ENCODE measurements at regions not wholly inside any gene's neighbourhood (a gene's known extent, or its start where the extent isn't known, plus 50 kb on each side); places are given as distances from the start of the nearest gene placed in this dataset.

DNA sequence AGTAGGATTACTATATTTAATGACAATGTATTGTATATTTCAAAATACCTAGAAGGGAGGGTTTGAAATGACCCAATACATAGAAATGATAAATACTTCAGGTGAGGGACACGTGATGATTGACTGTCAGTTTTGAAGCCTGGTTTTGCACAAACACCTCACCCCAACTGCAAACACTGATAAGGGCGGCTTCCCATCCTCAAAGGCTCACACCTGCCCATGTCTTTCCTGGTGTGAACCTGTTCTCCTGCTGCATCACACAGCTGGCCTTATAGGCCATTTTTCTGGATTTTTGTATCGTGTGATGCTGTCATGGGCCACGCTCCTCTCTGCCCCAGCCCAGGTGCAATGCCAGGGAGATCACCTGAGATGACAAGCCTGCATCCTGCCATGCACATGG, 166.5 kb upstream of the NCK2 start:
- POLR2A ChIA-PET = no interaction called here
- no peak for DNase-seq

DNA sequence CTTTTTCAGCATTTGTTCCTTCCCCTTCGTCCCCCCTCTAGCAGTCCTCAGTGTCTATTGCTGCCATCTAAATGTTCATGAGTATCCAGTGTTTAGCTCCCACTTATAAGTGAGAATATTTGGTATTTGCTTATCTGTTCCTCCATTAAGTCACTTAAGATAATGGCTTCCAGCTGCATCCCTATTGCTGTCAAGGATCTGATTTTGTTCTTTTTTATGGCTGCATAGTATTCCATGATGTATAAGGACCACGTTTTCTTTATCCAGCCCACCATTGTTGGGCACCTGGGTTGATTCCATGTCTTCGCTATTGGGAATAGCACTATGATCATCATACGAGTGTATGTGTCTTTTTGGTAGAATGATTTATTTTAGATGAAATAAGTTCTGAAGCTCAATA, 166.9 kb upstream of the NCK2 start:
- ChIA-PET CTCF (interaction anchor here (1.0 to 1.8 kb wide), 5 partner anchors 210 to 519 kb away, joined by 3 to 17 read pairs (median 3); no protein-coding TSS in a partner anchor), POLR2A (no interaction called here)
- H3K27ac Mint-ChIP-seq = no peak overlapping the region
- ATAC-seq (ENCODE audit: low read depth) (no peak), DNase-seq (no peak)
- H3K27me3 Mint-ChIP-seq = peaks cover 13% of the 10 kb centered on the region
- H3K4me3 Mint-ChIP-seq = no peak overlapping the region
- H3K4me1 Mint-ChIP-seq = peaks cover 7% of the 10 kb centered on the region
- intact Hi-C loops (cut with micrococcal nuclease) = loop anchor here (5.0 kb wide), 1 partner anchor 310 kb away; no protein-coding TSS in a partner anchor
- TF ChIP-seq, protein P1, sequence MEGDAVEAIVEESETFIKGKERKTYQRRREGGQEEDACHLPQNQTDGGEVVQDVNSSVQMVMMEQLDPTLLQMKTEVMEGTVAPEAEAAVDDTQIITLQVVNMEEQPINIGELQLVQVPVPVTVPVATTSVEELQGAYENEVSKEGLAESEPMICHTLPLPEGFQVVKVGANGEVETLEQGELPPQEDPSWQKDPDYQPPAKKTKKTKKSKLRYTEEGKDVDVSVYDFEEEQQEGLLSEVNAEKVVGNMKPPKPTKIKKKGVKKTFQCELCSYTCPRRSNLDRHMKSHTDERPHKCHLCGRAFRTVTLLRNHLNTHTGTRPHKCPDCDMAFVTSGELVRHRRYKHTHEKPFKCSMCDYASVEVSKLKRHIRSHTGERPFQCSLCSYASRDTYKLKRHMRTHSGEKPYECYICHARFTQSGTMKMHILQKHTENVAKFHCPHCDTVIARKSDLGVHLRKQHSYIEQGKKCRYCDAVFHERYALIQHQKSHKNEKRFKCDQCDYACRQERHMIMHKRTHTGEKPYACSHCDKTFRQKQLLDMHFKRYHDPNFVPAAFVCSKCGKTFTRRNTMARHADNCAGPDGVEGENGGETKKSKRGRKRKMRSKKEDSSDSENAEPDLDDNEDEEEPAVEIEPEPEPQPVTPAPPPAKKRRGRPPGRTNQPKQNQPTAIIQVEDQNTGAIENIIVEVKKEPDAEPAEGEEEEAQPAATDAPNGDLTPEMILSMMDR (IDR thresholded peaks at IDR 0.05) = no peak
- H3K36me3 Mint-ChIP-seq (ENCODE audit: low read depth) = no peaks in the 10 kb centered on the region
- no peaks in the 10 kb centered on the region for H3K9me3 Mint-ChIP-seq

More for the DNA sequence above, 166.5 kb upstream of the NCK2 start:
- Mint-ChIP-seq H3K36me3 (ENCODE audit: low read depth) (no peaks in the 10 kb centered on the region), H3K4me1 (peaks cover 7% of the 10 kb centered on the region), H3K27ac (no peak overlapping the region), H3K9me3 (no peaks in the 10 kb centered on the region), H3K27me3 (peaks cover 13% of the 10 kb centered on the region), H3K4me3 (no peak overlapping the region)
- no peak for ATAC-seq (ENCODE audit: low read depth)
- TF ChIP-seq, protein P1 (IDR thresholded peaks at IDR 0.05) = no peak
- intact Hi-C loops (cut with micrococcal nuclease) = loop anchor here (5.0 kb wide), 1 partner anchor 309 kb away; no protein-coding TSS in a partner anchor
- CTCF ChIA-PET = interaction anchor here (1.0 to 1.8 kb wide), 4 partner anchors 210 to 519 kb away, joined by 3 to 17 read pairs (median 4); no protein-coding TSS in a partner anchor

DNA sequence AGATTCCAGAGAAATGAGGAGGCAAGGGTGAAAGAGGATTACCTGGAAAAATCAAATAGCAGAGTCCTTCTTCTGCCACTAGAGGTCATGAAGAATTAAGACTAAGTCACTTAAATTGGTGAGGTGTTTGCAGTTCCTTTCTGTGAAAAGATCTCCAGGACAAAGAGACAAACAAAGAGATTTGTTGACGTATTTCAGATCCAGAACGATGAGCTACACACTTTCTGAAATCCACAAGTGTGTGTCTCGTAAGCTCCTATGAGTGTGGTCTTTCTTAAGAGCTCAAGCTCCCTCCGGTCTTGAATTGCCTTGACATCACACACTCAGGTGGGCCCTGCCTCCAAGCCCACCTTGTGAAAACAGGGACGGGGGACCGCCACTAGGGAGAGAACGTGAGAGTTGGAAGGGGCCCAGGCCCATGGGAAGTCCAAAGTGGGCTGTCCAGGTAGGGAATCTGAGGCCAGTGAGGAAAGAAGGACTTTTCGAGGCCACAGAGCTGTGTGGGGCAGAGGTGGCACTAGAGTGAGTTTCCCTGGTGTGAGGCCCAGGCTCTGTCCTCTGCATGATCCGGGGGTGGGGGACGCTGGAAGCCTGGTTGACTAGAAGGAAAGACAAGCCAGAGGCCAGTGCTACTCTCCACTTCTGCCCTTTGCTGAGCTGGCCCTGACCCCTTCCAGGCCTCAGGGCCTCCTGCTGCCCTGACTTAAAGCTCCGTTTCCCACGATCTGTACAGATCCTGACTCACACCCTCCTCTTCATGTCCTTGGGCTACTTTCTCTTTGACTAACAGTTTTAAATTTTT, 168.1 kb upstream of the NCK2 start:
- H3K4me1 Mint-ChIP-seq = peaks cover 7% of the 10 kb centered on the region
- H3K36me3 Mint-ChIP-seq (ENCODE audit: low read depth) = no peaks in the 10 kb centered on the region
- peak overlapping the region; percentile 60 for H3K27ac Mint-ChIP-seq
- POLR2A ChIA-PET = interaction anchor here (0.5 kb wide), 1 partner anchor 493 kb away, joined by 4 read pairs; no protein-coding TSS in a partner anchor
- no peaks in the 10 kb centered on the region for H3K9me3 Mint-ChIP-seq
- TF ChIP-seq, protein P1 (IDR thresholded peaks at IDR 0.05) = peak; percentile 33
- ATAC-seq (ENCODE audit: low read depth) (peak; percentile 40), DNase-seq (no peak)
- peaks cover 14% of the 10 kb centered on the region for H3K27me3 Mint-ChIP-seq
- CTCF ChIA-PET = interaction anchor here (0.8 to 3.1 kb wide), 13 partner anchors 162 to 1006 kb away, joined by 3 to 17 read pairs (median 3); no protein-coding TSS in a partner anchor
- intact Hi-C loops (cut with micrococcal nuclease) = loop anchor here (1.0 to 5.0 kb wide), 7 partner anchors 211 to 966 kb away; no protein-coding TSS in a partner anchor
- H3K4me3 Mint-ChIP-seq = no peak overlapping the region

DNA sequence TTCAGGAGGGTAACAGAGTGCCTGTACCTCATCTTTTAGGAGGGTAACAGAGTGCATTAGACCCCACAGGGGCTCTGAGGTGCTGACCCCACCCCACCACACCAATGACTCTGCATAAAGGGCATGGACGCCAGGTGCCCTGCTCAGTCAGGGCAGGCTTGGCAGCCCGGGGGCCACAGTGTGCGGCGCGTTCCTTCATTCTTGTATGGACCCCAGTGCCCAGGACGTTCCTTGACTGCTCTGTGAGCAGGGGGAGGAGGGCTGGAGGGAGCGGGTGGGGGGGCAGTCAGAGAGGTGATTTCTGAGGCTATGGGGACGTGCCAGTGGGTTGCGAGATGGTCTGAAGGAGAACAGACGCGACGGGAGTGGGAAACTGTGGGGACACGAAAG, 168.7 kb upstream of the NCK2 start:
- H3K36me3 Mint-ChIP-seq (ENCODE audit: low read depth) = no peaks in the 10 kb centered on the region
- ChIA-PET POLR2A (interaction anchor here (0.5 kb wide), 1 partner anchor 493 kb away, joined by 4 read pairs; no protein-coding TSS in a partner anchor), CTCF (interaction anchor here (0.7 to 3.1 kb wide), 13 partner anchors 13 to 1007 kb away, joined by 3 to 17 read pairs (median 3); no protein-coding TSS in a partner anchor)
- DNase-seq (no peak), ATAC-seq (ENCODE audit: low read depth) (no peak)
- H3K4me1 Mint-ChIP-seq = peaks cover 7% of the 10 kb centered on the region
- peak overlapping the region; percentile 60 for H3K27ac Mint-ChIP-seq
- no peaks in the 10 kb centered on the region for H3K9me3 Mint-ChIP-seq
- peaks cover 14% of the 10 kb centered on the region for H3K27me3 Mint-ChIP-seq
- no peak overlapping the region for H3K4me3 Mint-ChIP-seq
- intact Hi-C loops (cut with micrococcal nuclease) = loop anchor here (1.0 to 5.0 kb wide), 7 partner anchors 211 to 966 kb away; no protein-coding TSS in a partner anchor
- TF ChIP-seq, protein P1 (IDR thresholded peaks at IDR 0.05) = no peak

DNA sequence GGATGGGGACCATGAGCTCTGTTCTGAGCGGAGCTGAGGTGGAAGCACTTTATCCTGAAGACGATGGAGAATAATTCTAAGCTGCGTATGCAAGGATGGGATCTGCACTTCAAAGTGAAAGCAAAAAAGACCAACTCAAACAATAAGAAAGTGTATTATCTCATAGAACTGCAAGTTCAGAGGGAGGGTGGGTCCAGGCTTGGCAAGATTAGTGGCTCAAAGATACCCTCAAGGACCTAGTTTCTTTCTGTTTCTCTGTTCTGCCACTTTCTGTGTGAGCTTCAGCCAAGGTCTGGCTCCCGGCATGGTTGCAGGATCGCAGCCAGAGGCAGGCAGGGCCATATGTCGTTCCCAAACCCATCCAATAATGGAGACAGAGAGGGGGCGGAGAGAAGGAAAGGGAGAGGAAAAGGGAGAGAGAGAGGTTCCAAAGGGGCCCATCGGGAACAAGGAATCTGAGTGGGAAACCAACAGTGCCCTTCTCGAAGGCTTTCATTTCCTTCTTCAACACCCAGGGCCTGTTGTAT, 169.2 kb upstream of the NCK2 start:
- peaks cover 16% of the 10 kb centered on the region for H3K27me3 Mint-ChIP-seq
- no peak for DNase-seq
- TF ChIP-seq, protein P1 (IDR thresholded peaks at IDR 0.05) = no peak
- H3K27ac Mint-ChIP-seq = no peak overlapping the region
- no peak for ATAC-seq (ENCODE audit: low read depth)
- H3K4me3 Mint-ChIP-seq = no peak overlapping the region
- ChIA-PET CTCF (interaction anchor here (0.7 to 3.1 kb wide), 5 partner anchors 14 to 508 kb away, joined by 3 to 14 read pairs (median 4); no protein-coding TSS in a partner anchor), POLR2A (no interaction called here)
- peaks cover 7% of the 10 kb centered on the region for H3K4me1 Mint-ChIP-seq
- no peaks in the 10 kb centered on the region for H3K36me3 Mint-ChIP-seq (ENCODE audit: low read depth)
- no peaks in the 10 kb centered on the region for H3K9me3 Mint-ChIP-seq
- intact Hi-C loops (cut with micrococcal nuclease) = loop anchor here (1.0 to 5.0 kb wide), 7 partner anchors 212 to 967 kb away; no protein-coding TSS in a partner anchor

All from activated B cell treated with CpG ODN at 0.5 μM for 24 hours (primary cell).